ENCODE measurements at regions not wholly inside any gene's neighbourhood (a gene's known extent, or its start where the extent isn't known, plus 50 kb on each side); places are given as distances from the start of the nearest gene placed in this dataset.

GRCh38 chr5:152464048-152464447, 59.0 kb upstream of the NMUR2 start:
- TF ChIP-seq, protein P1, sequence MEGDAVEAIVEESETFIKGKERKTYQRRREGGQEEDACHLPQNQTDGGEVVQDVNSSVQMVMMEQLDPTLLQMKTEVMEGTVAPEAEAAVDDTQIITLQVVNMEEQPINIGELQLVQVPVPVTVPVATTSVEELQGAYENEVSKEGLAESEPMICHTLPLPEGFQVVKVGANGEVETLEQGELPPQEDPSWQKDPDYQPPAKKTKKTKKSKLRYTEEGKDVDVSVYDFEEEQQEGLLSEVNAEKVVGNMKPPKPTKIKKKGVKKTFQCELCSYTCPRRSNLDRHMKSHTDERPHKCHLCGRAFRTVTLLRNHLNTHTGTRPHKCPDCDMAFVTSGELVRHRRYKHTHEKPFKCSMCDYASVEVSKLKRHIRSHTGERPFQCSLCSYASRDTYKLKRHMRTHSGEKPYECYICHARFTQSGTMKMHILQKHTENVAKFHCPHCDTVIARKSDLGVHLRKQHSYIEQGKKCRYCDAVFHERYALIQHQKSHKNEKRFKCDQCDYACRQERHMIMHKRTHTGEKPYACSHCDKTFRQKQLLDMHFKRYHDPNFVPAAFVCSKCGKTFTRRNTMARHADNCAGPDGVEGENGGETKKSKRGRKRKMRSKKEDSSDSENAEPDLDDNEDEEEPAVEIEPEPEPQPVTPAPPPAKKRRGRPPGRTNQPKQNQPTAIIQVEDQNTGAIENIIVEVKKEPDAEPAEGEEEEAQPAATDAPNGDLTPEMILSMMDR (IDR thresholded peaks at IDR 0.05) = no peak
- no peak for TF ChIP-seq POLR2A (IDR thresholded peaks at IDR 0.05)

All from upper lobe of left lung (tissue), 4 donors.